EH (cell line): ENCODE measurements at regions not wholly inside any gene's neighbourhood (a gene's known extent, or its start where the extent isn't known, plus 50 kb on each side); places are given as distances from the start of the nearest gene placed in this dataset.

ENCODE experiments used
- DNase-seq: peaks from one replicate; pipeline ENCODE4 v3.0.0-alpha.2; 2015; ENCODE audit warnings: low read depth

GRCh38 chr9:86893811-86894490, 53.4 kb downstream of the GAS1 start:
- DNase-seq, result no peak

- peak; percentile 48 for DNase-seq
These were observed 54.7 kb downstream of the GAS1 start for GRCh38 chr9:86892576-86892975.

GRCh38 chr9:86891886-86892437, 55.3 kb downstream of the GAS1 start:
- no peak for DNase-seq

- DNase-seq, result no peak
These were observed 56.2 kb downstream of the GAS1 start for GRCh38 chr9:86891091-86891490.

DNA sequence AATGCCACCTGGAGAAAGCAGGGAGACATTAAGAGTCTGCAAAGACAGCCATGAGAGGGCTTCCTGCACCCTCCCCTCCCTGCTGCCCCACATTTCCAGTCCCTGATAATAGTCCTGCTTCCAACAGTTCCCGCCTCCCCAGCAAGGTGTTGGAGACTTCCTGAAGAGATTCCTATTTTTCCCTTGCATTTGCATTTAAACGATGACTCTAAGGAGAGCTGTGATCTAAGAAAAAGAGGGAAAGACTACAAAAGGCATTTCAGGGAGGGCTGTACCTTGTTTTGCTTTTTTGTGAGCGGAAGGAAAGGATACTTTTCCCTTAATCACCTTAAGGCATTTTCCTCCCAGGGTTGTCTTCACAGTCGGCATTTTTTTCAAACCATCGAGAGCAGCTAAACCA, 62.1 kb downstream of the GAS1 start:
- DNase-seq, result no peak

DNA sequence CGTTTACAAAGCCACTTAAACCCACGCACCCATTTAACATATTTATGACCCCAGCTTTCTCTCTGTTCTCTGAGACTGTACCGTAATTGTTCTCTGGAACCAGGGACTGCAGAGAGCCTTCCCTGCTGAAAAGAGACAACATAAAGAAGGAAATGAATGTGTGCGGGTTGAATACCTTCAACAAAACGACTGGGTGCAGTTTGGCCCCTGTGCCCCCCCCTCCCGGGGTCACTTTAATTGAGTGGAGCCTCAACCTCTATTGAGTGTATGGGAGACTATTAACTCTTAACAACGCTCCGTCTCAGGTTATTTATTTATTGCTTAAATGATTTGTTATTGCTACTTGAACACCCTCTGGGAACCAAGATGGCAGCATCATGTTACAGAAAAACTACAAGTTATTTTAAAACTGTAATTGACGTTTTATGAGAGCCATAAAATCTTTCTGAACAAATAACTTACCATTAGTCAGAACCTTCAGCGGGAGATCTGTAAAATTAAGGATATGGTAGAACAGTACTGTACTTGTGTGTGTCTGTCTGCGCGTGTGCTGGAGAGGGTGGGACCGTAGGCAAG, 70.6 kb downstream of the GAS1 start:
- DNase-seq, result no peak

- no peak for DNase-seq
These were observed 78.7 kb downstream of the GAS1 start for GRCh38 chr9:86868616-86869015.

GRCh38 chr9:86867804-86868313, 79.4 kb downstream of the GAS1 start:
- no peak for DNase-seq

DNA sequence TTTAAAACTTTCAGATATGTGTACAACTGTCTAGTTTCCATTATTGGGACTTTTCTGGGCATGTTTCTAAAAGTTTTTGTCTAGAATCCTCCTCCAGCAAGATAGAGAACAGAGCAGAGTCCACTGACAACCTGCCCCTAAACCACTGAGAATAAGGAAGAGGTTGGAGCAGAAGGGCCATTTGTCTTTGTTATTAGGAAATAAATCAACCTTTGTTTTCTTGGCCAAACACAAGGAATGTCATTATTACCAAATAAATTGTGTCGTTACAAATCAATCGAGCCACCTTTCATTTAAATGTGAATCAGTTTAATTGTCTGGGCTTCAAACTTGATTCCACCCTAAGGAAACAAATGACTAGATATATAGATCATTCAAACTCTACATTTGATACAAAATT, 81.4 kb downstream of the GAS1 start:
- DNase-seq, result no peak

GRCh38 chr9:86860006-86860405, 87.3 kb downstream of the GAS1 start:
- no peak for DNase-seq

GRCh38 chr9:86859056-86859455, 88.2 kb downstream of the GAS1 start:
- DNase-seq, result no peak

GRCh38 chr9:86858009-86858408, 89.3 kb downstream of the GAS1 start:
- no peak for DNase-seq

GRCh38 chr9:86856259-86856658, 91.0 kb downstream of the GAS1 start:
- DNase-seq, result peak; percentile 3

GRCh38 chr9:86854898-86855523, 92.3 kb downstream of the GAS1 start:
- peak; percentile 86 for DNase-seq

DNA sequence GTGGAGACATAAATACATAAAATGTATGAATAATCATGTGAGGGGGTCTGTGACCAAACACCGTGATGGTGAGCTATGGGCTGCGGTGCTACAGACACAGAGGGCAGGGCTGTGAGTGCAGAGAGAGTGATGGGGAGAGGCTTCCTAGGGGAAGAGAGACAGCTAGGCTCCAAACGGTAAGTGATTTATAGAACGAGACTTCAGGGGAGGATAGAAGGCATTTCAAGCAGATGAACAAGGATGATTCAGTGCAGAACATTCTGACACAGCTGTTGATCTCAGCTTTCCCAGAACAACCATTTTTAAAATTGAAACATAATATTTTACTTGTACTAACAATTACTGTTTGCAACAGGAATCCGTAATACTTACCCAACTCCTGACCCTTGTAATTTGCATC, 100.7 kb downstream of the GAS1 start:
- peak; percentile 4 for DNase-seq

DNA sequence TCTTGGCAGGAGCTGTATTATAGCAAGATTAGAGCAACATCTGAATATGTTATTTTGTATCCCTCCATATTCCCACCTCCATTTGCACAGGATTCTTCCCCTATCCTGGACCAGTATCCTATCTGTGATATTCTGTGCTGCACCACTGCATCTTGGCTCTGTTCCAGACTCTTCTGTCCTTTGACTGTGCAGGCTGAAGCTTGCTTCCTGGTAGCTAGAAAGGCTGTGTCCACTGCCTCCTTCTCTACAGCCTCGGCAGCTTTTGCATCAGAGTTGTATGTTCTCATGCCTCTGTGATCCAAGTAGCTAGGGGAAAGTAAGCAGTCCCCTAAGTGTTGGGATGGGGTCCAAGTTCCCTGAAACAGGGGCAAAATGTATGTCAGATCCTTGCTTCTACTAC, 104.1 kb downstream of the GAS1 start:
- DNase-seq, result peak; percentile 16

GRCh38 chr9:86842573-86842972, 104.7 kb downstream of the GAS1 start:
- no peak for DNase-seq

GRCh38 chr9:86839522-86839921, 107.8 kb downstream of the GAS1 start:
- no peak for DNase-seq

- no peak for DNase-seq
These were observed 108.5 kb downstream of the GAS1 start for GRCh38 chr9:86838519-86839497.

DNA sequence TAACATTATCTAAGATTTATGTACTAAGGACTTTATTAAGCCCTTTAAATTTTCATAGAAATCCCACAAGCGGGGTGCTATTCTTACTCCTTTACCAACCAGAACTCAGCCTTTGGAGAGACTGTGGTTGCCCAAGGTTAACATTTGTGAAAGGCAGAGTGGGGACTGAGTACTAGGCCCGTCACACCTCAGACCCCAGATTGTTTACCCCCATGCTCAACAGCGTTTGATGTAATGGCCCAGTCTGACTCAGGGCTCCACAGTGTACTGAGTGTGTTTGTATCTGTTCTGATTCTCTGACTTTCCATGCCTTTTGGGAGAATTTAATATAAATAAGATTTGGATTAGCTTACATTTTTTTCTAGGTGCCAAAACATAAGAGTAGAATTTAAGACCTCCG, 110.0 kb downstream of the GAS1 start:
- DNase-seq, result no peak

DNA sequence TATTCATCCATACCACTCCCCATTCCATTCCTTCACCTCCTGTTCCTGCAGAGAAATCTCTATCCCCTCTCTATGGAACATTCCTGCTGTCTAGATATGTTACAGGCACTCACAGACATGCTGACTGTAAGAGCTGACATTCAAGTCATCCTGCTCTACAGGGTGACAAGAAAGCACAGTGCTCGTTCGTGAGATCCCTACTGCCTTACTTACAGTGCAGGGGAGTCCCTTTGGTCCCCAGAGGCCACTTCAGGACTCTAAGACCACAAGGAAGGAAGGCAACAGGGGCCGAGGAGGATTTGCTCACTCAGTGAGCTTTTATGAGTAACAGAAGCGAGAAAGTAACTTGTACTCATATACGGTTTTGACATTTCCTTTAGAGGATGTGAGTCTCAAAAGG, 110.5 kb downstream of the GAS1 start:
- no peak for DNase-seq

- no peak for DNase-seq
These were observed 111.0 kb downstream of the GAS1 start for GRCh38 chr9:86836266-86836665.
